Stimulated activated CD8-positive, alpha-beta memory T cell treated with anti-CD3 and anti-CD28 coated beads, Interleukin-12 subunit alpha, Interleukin-12 subunit beta, amount 100 ng/mL, for 24 hours (primary cell): ENCODE measurements at regions not wholly inside any gene's neighbourhood (a gene's known extent, or its start where the extent isn't known, plus 50 kb on each side); places are given as distances from the start of the nearest gene placed in this dataset.

Source experiments
- DNase-seq: peaks from one replicate; pipeline ENCODE4 v3.0.0-alpha.2; 2020; ENCODE audit errors: extremely low read depth

DNA sequence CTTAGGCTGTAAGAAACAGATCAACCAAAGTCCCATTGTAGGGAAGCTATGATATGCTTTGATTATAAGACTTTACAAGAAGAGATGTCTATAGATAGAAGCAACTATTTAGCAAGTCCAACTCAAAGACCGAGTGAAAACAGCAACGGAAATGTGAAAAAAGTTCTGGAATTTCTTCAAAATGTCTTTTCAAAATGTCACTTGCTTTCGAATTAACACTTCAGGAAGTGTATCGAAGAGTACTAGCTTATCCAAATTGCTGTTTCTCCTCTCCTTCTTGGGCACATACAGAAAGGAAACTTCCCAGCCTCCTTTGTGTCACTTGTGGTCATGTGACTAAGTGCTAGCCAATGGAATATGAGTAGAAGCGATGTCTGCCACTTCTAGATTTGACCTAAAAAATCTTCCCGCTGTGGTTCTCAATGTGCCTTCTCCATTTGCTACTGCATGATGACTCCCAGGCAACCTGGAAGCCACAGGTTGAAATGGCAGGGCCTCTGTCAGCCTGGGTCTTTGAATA lies 89.9 kb downstream of the TSEN15 start:
- no peak for DNase-seq

DNA sequence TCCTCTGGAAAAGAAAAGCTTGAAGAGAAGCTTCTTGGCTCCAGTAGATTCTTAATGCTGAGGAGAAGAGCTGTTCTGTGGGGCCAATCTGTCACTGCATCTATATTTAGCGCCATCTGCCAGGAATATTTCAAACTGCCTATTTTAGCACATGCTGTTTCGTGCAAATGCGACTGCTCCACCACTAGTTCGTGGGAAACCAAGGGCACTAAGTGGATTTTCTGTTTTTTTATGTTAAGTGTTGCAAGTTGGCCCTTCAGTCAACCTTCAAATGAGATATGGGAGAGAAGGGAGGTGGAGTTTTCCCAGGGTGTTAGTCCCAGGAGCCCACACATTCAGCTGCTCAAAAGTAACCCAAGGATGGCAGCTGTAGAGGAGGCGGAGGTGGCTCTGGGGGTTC lies 91.9 kb downstream of the TSEN15 start:
- DNase-seq: no peak

DNA sequence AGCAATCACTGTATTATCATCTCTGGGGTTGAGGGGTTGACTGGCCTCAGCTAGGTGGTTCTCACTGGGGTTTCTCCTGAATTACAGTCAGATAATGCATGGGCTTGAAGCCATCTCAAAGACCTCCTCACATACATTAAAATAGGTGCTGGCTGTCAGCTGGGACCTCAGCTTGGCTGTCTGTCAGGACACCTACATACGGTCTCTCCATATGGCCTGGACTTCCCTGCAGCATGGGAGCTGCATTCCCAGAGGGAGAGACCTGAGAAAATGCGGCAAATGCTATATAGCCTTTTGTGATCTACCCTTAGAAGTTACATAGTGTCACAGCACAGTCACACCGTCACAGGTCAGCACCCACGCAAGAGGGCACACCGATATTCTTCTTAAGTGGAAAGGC lies 93.6 kb downstream of the TSEN15 start:
- no peak for DNase-seq

DNA sequence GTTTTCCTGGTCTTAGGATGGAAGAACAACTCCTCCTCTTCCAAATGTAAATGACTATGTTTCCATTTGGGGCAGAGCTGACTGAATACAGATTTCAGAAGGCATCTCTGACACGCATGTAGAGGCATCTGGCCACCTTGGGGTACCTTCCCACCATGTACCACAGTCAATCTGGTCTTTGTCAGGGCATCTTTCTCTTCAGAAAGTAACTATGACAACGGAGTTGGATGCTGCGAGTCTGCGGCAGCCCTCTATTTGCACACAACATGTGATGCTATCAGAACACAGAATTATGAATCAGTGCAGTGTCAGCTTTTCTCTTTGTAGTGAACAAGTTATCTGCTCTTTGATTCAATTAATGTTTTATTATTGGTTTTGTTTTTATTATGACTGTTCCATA lies 94.7 kb downstream of the TSEN15 start:
- DNase-seq: no peak

DNA sequence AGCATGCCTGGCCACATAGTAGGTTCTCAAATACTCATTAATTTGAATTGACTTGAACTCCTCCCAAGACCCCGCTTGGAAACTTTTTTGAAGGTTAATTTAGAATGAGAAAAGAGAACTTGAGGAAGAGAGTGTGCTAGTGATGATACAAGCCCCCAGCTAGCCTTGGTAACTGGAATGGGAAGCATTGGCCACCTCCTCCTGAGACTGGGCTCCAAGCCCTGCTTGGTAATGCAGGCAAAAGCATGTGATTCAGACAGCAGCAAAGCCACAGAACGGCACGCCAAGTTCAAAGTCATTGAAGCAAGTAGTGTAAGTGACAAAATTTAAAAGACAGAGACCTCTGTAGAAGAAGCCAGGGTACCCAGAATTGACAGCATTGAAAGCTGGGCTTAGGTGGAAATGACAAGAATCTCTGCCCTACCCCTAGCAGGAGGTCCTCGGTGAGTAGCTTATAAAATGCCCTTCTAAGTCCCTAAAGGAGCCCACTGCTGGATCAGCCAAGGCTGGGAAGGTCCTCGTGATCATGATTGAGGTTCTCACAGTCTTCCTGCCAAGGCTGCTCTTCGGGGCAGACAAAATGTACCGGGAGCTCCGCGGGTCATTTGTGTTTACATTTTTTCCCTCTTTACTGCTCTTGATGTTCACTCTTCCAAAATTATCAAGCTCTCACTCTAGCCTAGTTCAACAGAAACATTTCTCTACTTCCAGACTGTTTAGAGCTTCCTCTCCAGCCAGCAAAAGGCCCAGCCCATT lies 99.4 kb downstream of the TSEN15 start:
- DNase-seq: no peak

DNA sequence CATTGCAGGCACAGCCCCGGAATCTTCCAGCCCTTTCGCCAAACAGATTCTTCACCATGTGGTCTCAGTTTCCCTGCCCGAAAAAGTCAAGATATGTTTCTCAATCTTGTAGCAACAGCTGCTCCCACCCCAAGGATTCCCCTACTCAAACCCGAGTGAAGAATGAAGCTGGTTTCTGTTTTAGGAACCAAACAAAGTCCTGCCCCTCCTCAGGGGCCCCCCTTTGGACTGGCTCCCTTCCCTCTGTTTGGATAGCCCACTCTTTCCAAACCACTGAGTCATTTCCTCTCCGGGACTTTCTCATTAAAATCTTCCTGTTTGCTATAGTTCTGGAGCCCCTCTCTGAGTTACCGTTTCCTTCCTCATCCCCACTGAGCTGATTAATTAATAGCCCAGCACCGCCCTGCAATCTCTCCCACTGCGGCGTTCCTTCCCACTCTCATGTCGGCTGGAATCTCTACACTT lies 100.9 kb downstream of the TSEN15 start:
- DNase-seq: no peak

DNA sequence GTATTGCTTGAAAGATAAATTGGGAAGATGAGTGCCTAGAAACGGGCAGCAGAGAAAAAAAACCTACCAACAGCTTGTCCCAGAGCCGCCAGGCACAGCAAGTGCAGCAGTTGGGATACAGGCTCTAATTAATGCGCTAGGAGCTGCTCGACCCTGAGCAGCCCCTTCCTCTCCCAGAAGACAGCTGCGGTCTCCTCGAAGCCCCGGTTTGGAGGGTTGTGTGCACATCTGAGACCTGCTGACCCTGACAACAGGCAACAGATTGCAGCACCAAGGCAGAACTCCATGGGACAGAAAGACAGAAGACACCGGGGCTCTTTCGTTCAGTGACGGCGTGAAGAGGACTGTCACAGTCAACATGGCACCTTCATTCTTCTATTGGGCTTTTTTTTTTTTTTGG lies 101.4 kb downstream of the TSEN15 start:
- no peak for DNase-seq

DNA sequence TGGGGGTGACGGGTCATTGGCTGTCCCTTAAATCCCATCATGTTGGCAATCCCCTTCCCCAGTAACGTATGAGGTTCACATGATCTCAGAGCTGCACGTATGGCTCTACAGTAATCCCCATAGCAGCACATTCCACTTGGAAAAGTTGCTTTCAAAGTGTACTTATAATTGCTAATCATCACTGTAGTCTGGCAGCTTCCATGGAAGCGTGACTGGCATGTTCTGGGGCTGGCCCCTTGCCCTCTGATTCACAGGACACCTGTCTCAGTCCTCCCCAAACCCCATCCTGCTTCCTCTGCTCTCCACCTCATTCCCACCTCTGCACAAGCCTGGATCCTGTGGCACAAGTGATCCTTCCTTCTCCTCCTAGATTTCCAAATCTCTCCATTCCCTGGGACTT lies 102.2 kb downstream of the TSEN15 start:
- no peak for DNase-seq

DNA sequence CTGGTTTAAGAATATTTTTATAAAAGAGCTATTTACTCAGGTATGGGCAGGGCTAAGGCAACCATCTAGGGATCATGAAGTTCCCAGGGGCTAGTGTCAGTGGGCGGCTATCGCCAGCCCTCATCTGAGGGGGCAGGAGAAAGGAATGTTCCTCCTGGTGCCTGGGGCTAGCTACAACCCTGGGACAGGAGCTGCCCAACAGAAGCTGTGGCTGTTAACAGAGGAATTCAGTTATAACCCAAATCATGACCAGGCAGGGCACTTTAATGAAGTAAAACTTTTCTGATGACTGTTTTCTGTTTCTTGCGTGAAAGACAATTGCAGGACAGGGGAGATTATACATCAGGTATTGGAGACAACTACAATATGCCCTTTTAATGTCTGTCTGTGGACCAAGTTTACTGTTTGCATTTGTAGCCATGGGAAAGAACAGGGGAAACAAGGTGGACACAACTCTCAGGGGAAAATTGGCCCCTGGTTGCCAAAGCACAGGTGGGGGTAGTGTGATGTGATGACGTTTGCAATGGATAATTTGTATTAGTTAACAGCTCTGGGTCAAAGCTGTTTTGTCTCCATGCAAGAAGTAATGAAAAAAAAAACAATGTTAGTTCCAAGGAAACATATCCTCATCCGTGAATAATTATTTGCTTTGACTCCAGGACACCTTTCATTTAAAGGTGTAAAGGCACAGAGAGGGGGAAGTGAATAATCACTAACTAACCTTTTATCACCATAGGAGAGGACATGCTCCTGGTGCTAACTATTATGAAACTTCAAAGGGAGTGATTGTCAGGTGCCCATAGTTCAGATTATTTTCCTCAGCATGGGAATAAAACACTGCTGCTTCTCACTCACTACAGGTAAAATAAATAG lies 105.2 kb downstream of the TSEN15 start:
- DNase-seq: no peak

DNA sequence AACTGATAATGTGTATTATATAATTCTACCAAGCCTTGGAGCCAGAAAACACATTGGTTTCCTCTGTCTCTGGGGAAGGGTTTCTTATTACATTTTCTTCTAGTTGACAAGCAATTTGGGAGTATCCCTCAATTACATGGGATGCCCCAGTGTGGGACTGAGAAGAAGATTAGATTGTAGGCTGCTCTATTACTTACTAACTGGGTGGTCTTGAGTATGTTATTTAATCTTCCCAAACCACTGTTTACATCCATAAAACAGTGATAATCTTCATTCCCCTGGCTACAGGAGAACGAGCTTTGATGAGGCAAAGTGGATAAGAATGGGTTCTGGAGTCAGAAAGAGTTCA lies 105.8 kb downstream of the TSEN15 start:
- DNase-seq: no peak

DNA sequence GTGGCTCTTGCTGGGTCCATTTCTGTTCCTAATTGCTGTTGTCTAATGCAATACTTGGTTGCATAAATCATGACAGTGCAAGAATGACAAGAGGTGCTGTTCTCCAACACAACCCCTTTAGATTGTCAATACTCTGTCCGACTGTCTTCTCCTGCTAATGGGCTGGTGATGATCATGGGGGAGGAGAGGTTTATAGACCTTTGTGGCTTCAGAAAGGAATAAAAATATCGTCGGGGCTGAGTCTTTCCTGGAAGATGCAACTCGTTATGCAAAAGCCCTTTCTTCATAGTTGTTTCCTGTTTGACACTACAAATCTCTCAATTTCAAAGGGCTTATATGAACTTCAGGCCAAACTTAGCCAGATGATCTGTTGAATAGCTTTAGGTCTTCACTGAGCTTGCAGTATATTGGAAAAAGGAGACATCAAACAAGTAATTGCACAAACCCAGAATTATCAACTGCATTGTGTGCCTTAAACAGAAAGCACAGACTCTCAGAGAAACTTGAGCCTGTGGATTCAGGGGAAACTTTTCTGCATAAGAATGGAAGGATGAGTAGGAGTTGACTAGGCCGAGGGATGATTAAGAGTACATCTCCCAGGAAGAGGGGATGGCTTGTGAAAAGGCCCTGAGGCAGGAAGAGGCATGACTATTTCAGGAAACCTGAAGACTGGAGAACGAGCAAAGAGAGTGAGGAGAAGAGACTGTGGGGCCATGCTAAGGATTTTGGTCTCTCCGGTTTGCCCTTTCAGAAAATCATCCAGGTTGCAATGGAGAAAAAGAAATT lies 107.6 kb downstream of the TSEN15 start:
- no peak for DNase-seq

DNA sequence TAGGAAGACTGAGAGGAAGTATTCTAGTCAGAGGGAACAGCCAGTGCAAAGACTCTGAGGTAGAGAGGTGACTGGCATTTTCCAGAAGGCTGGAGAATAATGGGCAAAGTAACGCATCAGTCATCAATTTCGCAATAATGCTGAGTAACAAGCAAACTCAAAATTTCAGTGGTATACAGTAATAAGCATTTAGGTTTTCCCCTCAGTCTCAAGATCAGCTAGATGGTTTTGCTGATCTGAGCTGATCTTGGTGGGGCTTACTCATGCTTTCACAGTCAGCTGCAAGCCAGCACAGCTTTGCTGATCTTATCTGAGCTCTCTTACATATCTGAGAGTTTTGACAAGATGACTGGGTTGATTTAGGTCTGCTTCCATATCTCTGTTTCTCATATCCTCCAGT lies 108.7 kb downstream of the TSEN15 start:
- peak; percentile 0 for DNase-seq

DNA sequence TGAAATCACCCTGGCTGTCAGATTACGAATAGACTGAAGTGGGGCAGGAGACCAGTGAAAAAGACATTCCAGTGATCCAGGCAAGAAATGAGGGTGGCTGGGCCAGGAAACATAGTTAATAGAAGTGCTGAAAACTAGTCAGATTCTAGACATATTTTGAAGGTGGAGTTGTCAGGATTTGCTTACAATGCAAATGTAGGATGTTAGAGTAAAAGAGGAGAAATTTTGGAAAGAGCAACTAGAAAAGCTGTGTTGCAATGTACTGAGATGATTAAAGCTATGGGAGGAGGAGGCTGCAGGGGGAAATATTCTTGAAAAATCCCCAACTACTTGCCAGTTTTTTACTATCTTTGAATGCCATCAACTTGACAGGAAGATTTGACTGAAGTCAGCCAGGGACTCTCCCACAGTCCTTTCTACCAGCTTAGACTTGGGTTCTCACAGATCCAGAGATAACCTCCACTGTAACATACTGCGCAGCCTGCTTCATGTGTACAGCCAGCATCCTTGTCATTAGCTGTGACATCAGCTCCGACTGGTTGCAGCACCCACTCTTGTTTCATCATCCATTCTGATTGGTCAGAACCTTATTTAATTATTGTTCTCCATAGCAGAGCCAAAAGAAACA lies 109.7 kb downstream of the TSEN15 start:
- peak; percentile 2 for DNase-seq

DNA sequence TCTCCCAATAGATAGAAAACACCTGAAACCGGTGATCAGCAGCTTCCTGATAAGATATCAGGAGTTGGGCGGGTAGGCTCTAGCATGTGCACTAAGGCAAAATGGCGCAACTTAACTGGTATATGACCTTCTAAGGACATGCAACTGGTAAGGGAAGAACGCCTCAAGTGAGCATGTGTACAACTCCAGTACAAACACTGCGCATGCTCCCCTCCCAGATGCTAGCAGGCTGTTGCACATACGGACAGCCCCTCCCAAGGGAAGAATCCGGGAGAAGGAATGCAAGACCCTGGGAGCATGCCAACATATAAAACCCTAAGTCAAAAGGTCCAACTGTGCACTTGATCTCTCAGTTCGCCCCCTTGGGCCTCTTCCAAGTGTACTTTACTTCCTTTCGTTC lies 110.8 kb downstream of the TSEN15 start:
- DNase-seq: no peak

DNA sequence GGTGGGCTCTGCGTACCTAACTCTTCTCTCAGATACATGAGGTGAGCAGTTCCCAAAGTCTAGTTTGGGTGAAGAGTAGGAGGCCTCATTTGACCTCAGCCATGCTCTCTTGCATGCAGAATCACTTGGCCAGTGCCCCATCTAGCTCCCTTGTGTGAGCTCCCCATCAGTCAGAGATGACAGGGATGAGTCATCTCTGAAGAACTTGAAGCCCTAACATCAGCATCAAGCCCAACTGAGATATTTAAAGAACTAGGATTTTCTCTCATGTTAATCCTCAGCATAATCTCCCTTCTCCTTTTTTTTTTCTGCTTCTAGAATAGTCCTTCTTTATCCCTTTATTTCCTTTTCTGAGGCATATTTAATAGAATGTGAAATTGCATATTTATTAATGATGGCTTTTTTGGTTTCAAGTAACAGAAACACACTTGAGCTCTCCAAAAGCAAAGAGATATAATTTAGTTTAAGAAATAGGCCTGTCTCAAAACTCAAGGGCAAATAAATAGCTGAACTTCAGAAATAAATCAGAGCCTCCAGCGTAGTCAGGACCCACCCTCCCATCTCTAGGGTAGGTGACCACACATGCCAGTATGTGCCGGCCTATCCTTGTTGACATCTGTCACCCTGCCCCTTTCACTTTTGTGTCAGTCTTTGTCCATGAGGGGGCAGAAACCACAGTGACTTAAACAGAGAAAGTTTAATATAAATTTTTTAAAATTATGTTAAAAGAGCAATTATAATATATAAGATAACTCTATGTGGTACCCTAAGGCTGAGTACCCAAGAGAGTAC lies 112.3 kb downstream of the TSEN15 start:
- no peak for DNase-seq

DNA sequence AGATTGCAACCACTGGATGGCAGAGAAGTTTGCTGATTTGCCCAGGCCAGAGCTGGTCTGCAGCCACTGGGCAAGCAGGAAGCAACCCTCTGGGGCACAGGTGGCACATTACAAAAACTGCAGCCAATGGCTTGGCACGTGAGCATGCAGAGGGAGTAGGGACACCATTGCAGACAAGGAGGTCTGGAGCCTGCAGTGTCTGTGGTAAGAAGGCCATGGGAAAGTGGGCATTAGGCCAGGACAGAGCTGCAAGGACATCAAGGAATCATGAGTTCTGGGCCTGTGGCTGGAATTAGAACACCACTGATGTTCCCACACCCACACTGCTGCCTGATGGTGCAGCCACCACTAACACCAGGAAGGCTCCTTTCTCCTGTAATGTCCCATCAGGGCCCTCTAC lies 113.0 kb downstream of the TSEN15 start:
- no peak for DNase-seq

DNA sequence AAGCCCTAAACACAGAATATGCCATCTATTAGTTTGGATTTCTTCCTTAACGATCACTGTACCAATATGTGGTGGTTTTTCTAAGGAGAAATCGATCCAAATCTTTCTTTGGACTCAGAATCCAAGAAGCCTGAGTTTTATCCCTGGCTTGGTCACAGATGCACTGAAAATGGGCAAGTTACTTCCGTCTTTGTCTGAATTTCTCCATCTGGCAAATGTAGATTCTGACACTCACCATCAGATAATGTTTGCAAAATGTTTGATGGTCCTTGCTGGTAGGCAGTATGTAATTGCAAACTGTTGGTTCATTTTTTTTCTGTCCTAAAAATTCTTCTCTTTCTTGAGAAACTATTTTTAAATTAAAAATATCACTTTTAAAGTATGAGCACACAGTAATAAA lies 115.0 kb downstream of the TSEN15 start:
- DNase-seq: no peak

DNA sequence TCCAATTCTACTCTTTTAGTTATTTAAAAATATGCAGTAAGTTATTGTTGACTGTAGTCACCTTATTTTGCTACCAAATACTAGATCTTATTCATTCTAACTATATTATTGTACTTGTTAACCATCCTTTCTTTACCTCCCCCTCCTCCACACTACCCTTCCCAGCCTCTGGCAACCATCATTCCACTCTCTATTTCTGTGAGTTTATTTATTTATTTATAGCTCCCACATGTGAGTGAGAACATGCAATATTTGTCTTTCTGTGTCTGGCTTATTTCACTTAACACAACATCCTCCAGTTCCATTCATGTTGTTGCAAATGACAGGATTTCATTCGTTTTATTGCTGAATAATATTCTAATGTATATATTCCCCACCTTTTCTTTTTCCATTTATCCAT lies 115.8 kb downstream of the TSEN15 start:
- no peak for DNase-seq

DNA sequence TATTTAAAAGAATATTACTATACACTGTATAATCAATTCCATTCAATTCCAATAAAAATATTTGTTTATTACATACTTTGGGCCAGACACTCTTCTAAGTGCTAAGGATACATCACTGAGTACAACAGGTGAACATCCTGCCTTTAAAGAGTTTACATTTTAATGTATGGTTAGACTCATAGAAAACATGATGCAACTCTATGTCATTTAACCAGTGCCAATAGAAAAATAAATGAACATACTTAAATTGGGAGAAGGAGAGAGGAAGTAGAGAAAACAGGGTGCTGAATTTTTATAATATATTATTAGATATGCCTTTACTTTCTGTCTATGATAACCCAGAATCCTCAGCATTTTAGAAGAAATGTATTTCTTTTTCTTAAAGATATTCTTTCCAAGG lies 119.2 kb downstream of the TSEN15 start:
- DNase-seq: no peak

DNA sequence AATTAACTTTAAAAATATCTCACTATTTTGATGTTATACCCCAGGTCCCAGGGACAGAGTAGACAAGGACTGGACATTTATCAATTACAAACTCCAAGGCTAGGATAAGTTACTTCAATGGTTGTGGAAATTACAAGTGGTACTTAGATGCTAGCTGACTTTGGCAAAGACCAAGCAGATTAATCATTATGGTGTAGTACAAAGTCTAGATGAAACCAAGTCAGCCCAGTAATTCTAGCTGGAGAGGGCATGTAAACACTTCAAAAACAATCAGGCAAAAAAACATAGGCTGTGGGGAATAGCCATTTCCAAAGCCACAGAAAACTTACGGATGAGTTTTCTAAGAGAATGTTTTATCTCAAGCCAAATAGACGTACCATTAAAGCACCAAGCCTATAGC lies 124.5 kb downstream of the TSEN15 start:
- no peak for DNase-seq

DNA sequence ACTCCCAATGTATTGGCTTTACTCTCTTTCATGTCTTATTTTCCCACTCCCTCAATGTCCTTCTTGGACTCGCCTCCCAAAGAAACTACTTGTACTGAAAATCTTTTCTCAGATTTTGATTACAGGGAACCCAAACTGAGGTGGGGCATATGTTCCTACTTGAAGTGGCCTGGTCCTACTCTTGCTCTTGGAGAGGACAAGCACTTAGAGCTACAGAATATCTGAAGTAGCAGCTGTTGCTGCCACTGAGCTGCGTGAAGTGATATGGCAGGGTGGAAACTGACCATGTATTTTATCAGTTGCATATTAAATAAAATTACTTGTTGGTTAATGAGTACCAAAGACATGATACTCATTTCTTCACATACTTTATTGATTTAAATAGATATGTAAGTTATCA lies 129.5 kb downstream of the TSEN15 start:
- DNase-seq: no peak
